Renal pelvis (tissue), 1 donor: ENCODE measurements at regions not wholly inside any gene's neighbourhood (a gene's known extent, or its start where the extent isn't known, plus 50 kb on each side); places are given as distances from the start of the nearest gene placed in this dataset.

Source experiments
- DNase-seq: peaks from one replicate; pipeline ENCODE4 v3.0.0-alpha.2; 2013

DNA sequence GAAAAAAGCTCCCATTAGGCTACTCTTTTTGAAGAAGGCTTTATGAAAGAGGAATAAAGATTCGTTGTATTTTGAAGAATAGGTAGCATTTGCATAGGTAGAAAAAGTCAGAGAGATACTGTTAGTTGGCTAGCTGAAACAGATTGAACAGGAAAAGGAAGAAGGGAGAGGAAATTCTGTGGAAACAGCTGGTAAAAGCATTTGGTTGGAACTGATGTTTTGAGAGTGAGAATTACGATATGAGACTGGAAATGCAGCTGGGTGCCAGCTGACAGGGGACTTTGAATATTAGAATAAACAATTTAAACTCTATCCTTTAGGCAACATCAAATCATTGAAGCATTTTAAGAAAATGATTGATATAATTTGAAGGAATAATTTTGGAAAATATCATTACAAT is 96.7 kb upstream of the CNTNAP5 start:
- no peak for DNase-seq

DNA sequence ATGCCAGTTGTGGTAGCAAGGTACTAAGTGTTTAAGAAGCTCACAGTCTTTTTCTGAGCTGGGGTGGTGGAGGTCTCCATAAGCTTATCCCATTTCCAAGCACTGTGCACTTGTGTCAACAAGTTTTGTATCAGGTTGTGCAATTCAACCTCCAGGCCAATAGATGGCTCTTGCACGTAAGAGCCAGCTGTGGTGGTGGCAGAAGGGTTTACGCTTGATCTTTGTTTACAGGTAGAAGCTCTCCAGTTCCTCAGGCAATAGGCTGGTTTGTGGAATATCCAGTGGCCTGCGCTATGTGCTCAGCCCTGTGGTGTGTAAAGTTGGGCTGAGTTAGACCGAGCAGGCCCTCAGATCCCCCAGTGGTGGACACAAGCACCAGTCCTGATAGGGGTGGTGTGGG is 89.7 kb upstream of the CNTNAP5 start:
- DNase-seq: no peak

DNA sequence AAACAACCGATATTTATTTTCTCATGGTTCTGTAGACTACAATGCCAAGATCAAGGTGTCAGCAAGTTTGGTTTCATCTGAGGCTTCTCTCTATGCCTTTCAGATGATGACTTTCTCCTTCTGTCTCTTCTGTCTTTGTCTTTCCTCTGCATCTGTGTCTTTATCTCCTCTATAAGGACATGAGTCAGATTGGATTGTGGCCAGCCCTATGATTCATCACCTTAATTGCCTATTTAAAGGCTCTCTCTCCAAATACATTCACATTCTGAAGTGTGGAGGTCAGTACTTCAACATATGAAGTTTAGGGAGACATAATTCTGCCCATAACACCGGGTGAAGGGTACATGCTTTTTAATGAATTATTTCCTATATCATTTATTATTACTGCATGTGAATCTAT is 71.2 kb upstream of the CNTNAP5 start:
- no peak for DNase-seq

- DNase-seq: no peak
Observed at GRCh38 chr2:123958011-123958410, 67.1 kb upstream of the CNTNAP5 start.

DNA sequence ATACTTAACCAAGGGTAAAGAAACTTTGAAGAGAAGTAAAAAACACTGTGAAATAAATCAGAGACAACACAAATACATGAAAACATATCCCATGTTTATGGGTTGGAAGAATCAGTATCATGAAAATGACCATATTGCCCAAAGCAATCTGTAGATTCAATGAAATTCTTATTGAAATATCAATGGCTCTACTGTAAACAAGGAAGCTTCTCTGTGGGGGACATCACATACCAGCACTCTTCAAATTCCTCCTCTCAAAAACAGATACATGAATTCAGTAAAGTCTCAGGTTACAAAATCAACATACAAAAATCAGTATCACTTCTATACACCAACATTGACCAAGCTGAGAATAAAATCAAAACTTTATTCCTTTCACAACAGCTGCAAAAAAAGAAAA is 63.5 kb upstream of the CNTNAP5 start:
- no peak for DNase-seq

GRCh38 chr2:123971564-123972318 is 53.3 kb upstream of the CNTNAP5 start:
- DNase-seq: no peak
